HCEC 1CT (cell line): ENCODE measurements at regions not wholly inside any gene's neighbourhood (a gene's known extent, or its start where the extent isn't known, plus 50 kb on each side); places are given as distances from the start of the nearest gene placed in this dataset.

ENCODE experiments used
- DNase-seq: peaks from one replicate; pipeline ENCODE4 v3.0.0-alpha.2; 2017

- DNase-seq, result no peak
Observed at GRCh38 chr10:78817804-78818203, 251.0 kb upstream of the ZMIZ1 start.

DNA sequence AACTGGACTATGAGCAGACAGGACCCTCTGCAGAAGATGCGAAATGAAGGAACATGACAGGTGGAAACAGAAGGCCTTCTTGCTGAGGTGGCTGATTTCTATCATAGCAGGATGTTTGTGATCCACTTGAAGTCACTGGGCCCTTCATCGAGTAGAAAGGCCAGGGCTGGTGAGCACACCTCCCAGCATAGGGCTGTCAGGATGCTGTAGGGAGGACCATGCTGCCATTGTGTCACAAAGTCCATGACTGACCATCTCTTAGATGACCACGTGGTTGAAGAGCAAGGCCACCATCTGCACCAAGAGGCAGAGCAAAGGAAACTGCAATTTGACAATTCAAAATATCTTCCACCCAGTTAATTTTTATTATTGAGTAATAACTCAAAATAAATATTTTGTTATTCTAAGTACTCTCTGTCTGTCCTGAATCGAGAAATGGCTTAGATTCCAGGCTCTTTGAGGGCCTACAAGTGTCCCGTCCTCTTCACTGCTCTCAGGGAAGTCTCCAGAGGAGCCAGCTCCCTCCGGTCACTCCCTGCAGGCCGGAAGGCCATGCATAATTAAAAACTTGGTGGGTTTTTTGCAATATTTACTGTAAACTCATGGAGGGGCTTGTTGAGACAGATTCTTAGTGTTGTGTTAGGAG is 249.3 kb upstream of the ZMIZ1 start:
- DNase-seq, result no peak

DNA sequence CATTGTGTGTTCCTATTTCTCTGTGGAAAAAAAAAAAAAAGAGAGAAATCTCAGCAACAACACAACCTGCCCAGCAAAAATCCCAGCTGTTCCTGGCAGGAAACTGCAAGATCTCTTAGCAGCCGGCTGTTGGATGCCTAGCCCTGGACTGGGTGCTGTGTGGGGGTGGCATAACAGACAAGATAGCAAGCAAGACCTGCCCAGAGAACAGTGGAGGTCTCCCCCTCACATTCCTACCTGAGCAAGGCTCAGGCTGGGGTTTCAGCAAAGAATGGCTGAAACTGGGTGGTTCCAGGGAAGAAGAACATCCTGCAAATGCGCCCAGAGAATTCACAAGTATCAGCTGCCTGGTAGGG is 248.8 kb upstream of the ZMIZ1 start:
- no peak for DNase-seq

- no peak for DNase-seq
Observed at GRCh38 chr10:78821052-78821451, 247.7 kb upstream of the ZMIZ1 start.

DNA sequence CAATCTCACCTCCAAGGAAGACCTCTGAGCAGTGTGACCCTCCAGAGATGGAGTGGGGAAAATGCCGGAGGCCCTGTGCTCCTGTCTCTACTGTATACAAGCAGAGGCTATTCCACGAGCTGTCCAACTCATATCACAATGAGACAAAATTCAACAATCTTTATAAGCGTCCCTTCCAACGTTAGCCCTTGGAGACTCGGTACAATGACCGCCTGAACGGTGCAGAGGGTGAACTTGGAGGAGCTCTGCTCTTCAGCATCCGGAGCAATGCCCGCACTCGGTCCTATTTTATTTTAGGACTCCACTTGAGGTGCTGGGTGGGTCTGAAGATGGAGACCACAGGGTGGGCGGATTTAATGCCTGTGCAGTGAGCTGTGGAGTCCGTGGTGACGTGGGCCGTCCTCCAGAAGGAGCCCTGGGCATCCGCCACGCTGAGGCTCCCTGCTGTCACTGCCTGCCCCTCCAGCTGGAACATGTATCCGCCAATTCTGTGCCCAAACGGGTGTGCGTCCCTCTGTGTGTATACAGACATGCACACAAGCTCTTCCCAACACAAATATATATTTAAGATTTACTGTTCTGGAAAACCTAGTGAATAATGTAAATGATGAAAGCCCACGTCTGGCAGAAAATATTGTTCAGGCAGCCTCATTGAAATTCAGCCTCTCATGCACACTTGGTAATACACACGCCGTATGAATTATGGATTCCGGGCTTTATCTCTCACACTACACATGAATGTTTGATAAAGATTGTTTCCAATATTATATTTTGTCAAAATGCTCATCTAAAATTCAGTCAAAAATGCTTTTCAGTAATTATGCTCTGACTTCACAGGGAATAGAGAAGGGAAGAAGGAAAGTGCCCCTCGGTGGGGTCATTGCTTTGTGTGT is 239.9 kb upstream of the ZMIZ1 start:
- DNase-seq, result no peak

DNA sequence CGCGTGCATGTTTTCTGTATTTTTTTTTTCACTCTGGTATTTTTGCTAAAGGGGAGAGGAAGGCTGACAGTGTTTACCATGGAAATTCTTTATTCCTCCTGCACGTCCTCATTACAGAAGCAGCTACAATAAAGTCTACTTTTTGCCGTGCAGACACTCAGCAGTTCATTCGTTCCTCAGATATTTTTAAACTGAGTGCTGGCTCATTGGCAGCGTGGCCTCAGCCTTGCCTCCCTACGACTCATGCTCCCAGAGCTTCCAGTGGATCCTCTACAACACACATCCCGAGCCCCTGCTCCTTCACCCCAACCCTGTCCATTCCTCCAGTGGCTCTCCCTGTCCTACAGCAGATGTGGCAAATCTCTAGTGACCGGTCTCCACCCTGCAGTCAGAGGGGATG is 239.2 kb upstream of the ZMIZ1 start:
- peak; percentile 16 for DNase-seq

GRCh38 chr10:78830062-78830975 is 238.4 kb upstream of the ZMIZ1 start:
- no peak for DNase-seq

DNA sequence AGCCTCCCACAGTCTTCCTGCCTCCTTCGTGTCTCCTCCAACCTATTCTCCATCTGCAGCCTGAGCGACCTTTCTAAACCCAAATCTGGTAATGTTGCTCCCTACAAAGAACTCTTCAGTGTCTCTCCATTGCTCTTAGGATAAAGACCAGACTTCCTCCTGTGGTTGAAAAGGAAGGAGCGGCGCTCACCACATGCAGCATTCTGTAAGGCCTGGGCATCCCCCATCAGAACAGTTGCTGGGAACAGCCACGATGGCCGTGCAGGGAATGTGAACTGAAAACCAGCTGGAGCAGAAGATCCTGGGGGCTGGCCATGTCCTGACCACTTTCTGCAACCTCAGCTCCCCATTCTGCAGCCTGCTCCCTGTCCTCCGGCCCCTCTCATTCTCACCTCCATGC is 237.8 kb upstream of the ZMIZ1 start:
- DNase-seq, result no peak

DNA sequence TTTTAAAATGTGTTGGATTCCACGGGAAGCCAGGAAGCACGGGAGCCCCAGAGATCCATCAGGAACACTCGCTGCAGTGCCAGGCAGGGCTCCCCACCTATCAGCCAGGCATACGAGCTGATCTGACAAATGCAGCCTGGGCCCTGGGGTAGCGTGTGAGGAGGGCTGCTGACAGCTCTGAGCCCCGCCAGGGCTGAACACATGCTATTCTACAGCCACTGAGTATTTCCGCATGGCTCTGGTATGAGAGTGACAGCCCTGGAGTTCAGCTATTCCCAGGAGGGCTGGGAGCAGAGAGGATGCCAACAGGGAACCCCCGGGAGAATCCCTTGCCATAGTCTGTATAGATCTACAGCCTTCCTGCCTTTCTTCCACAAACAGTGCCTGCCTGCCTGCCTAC is 237.3 kb upstream of the ZMIZ1 start:
- no peak for DNase-seq

GRCh38 chr10:78832281-78832680 is 236.5 kb upstream of the ZMIZ1 start:
- no peak for DNase-seq

DNA sequence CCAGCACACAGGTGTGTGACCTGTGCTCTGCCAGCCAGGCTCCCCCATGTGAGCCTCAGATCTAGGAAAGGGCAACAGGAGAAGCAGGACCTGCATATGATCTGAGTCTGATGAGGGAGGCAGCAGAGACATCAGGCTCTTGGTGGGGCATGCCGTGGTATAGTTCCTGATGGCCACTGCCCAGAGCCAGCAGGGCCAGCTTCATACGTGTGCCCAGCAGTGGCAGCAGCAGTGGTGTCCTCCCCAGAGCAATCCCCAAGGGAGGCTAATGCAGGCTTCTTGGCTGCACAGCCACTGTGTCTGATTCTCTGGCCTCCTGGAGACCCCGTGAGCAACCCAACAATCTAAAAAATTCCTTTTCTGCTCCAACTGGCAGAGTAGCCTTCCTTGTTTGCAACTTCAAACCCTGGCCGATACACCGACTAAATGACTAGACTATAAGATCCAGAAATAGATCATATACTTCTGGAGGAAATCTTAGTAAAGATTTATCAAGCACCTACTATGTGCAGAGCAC is 230.6 kb upstream of the ZMIZ1 start:
- DNase-seq, result no peak

DNA sequence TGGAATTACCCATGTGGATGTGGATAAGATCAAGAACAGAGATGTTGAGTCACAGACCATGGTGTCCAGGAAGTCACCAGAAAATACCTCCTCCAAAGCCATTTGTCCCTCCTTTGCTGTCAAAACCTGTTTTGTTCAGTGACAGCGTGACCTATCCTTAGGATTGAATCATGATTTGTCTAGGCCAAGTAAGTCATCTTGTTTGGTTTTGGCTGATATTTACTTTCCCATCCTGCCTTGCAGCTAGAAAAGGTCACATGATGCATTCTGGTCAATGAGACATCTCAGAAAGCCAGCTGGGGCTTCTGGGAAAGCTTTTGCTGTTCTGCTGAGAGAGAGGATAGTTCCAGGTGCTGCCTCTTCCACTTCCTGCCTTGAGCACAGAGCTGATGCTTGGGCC is 225.3 kb upstream of the ZMIZ1 start:
- DNase-seq, result no peak

DNA sequence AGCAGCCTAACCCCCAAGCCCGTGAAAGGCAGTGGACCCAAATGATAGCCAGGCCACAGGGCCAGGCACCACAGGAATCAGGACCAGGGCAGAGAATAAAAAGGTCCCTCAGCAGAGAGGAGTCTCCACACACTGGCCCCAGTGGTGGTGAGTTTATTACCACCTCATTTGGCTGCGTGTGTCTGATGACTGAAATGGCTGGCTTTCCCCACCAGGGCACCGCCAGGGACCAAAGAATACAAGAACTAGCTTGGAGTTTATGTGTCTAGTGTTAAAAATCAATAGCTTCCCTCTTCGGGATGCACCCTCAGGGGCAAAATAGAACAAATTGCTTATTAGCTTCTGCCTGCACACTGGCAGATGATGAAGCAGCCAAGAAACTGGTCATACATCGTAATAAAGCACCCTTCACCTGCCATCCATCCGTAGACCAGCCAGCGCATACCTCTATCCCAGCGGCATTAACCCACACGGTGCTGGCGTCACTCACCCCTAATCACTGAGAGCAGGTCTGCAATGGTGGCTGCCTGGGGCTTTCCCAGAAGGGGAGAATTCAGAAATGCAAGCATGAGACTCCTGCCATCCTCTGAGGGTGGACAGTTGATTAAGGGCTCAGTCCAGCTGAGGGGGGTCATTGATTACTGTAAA is 223.7 kb upstream of the ZMIZ1 start:
- no peak for DNase-seq

- no peak for DNase-seq
Observed at GRCh38 chr10:78846071-78846470, 222.7 kb upstream of the ZMIZ1 start.

DNA sequence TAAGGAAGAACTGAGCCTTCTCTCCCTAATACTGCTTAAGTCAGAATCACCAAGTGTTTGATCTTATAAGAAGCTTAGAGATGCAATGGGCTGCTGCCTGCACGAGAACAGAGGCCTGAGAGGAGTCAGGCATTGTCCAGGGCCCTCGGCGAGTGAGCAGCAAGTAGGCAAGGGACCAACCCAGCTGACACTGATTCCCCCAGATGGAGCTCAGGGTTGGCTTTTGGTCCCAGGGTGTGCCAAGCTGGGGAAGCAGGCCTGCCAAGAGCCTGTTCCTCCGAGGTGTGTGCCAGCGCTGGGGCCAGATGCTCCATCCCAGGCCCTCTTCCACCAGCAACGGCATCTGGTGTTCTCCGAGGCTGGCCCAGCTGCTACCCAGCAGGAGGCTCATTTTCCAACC is 222.0 kb upstream of the ZMIZ1 start:
- no peak for DNase-seq

DNA sequence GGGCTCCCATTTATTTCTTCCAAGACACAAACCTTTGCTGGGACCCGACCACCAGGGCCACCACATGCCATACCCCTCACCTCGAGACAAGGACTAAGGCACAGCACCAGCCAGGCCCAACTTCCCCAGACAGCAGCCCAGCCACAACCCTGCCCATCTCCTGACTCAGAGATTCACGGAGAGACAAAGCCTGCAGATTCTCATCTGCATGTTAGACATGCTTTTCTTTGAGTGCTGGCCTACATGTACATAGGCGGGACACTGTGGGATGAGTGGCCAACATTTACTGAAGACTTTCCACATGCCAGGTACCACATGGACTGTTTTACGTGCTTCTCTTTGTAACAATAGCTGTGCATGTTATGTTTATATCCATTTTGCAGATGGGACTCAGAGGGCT is 221.3 kb upstream of the ZMIZ1 start:
- no peak for DNase-seq

GRCh38 chr10:78849115-78849514 is 219.7 kb upstream of the ZMIZ1 start:
- DNase-seq, result no peak

- no peak for DNase-seq
Observed at GRCh38 chr10:78849731-78850130, 219.0 kb upstream of the ZMIZ1 start.

DNA sequence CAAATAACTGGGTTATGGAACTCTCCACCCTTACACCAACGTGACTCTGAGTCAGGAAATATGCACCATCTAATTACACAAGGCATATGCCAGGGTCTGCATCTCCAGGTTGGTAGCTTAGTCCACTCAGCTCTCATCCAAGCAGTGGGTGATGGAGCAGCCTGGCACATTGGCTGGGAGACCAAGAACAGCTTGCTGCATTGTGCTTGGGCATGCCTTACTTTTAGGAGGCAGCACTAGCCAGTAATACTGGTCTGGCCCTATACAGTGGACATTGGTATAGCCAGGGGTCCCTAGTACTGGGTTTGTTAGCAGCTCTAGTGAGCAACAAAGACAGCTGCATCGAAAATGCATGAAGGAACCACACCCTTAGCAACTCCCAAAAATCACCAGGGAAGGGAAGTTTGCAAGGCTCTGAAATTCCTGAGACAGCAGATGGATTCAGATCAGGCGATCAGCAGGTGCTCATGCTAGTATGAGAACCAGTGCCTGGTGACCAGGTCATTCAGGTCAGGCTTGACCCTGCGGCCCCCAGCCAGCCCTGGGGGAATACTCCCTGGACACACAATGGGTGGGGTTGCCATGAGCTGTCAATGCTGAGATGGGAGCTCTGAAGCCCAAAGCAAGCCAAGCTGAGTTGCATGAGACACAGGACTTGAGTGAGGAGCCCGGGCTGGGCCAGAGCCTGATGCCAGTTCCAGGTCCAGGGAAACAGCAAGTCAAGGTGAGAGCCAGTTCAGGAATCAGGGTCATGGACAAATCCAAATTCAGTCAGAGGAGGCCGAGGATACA is 217.9 kb upstream of the ZMIZ1 start:
- DNase-seq, result no peak

DNA sequence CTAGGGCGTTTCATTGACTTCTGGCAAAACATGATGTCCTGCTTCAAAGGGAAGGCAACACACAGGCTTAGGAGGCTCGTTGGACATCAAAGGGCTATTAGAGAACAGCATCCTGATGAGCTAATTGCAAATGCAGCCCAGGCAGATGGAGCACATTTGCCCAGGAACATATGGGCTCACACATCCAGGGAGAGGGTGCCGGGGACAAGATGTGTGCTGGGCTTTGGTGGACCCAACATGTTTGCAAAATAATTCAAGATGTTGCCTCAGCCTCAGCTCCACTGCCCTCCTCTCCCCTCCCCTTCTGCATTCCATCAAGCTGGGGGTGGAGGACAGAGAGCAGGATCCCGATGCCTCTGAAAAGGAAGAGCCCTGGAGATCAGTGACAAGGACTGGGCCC is 217.1 kb upstream of the ZMIZ1 start:
- no peak for DNase-seq

GRCh38 chr10:78852466-78853240 is 216.1 kb upstream of the ZMIZ1 start:
- DNase-seq, result peak; percentile 49
